ENCODE measurements at regions not wholly inside any gene's neighbourhood (a gene's known extent, or its start where the extent isn't known, plus 50 kb on each side); places are given as distances from the start of the nearest gene placed in this dataset.
"Not testable (repeated sequence)": the region's sequence is repeated elsewhere in the genome, so short reads cannot be mapped to it uniquely, and the experiment has no call there.

DNA sequence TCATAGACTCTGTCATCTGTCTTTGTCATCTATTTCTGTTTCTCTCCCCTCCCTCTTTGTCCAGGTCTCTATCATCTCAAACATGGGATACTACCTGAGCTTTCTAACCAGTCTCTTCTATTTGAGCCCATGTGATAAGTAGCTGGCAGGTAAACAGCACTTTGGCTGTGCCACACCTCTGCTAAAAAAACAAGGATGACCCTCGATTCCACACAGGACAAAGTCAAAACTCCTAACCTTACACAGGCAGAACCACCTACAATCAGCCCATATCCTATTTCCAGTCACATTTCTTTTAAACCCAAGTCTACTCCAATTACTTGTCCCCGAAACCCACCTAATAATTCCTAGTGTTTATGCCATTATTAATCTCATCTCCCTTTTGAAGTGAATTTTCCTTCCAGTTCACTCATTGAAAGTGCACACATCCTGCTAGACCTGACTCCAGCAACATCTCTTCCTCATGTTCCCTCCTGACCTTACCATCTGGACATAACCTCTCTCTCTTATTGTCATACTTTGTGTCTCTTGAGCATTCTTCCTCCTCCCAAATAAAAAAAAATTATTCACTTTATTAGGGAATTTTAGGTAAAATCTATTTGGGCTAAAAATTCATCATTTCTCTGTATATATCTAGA lies 256.1 kb upstream of the ONECUT1 start:
- peaks cover 0 to 25% (median 9%) of the 10 kb centered on the region in 5 donors for H3K27me3 Mint-ChIP-seq
- no peak overlapping the region for H3K27ac Mint-ChIP-seq
- DNase-seq, result no peak
- H3K36me3 Mint-ChIP-seq, result peaks cover 0 to 8% (median 0%) of the 10 kb centered on the region in 3 donors
- no peak overlapping the region for H3K4me3 Mint-ChIP-seq
- POLR2A ChIA-PET, result no interaction called here
- no peaks in the 10 kb centered on the region for H3K4me1 Mint-ChIP-seq
- H3K9me3 Mint-ChIP-seq, result peaks cover 7 to 36% (median 20%) of the 10 kb centered on the region in 9 donors
- no peak for ATAC-seq

DNA sequence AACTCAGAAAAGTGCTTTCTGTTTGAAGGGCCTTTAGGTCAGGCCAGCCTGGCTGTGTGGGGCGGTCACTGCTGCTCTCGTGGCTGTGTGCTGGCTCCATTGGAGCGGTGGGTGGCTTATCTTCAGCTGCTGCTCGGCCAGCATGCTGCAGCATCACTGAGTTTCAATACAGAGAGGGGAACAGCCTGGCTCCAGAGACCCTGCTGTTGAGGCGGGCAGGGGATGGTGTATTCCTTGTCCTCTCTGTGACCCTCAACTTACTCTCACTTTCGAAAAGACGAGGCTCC lies 248.5 kb upstream of the ONECUT1 start:
- Mint-ChIP-seq H3K36me3 (no peaks in the 10 kb centered on the region), H3K27ac (no peak overlapping the region), H3K4me1 (no peaks in the 10 kb centered on the region), H3K4me3 (no peak overlapping the region), H3K9me3 (peaks cover 0 to 10% (median 7%) of the 10 kb centered on the region in 9 donors), H3K27me3 (peaks cover 7 to 23% (median 12%) of the 10 kb centered on the region in 5 donors)
- ATAC-seq (no peak), DNase-seq (no peak)
- POLR2A ChIA-PET, result no interaction called here

DNA sequence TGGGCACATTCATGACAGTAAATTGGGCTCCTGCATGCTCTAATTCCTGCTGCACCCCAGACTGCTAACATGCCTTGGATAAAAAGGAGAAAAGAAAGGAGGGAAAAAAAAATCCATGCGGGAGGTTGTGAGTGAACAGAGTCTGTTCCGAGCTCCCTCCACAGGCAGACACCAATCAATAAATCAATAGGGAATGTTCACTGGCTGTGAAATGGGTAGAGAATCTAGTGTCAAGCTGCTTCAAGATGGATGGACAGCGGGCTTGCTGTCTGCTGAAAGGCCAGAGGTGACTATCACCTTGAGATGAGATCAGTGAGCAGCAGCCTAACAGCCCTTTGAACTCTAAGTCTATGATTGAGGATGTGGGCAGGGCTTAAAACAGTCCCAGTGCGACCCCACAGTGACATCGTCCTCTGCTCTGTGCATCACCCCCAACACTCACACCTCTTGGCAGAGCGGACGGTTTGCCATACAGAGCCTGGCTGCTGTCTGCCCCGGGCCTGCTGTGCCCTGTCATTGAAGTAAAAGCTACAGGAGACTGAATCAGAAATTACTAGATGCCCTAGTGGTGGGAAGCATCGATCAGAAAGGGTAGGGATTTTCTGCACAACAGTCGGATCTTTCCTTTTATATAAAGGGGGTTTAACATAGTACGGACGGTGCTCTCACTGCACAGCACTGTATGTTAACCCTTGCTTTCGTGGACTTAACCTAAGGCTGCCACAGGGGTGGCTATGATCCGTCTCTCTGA lies 247.9 kb upstream of the ONECUT1 start:
- peaks cover 7 to 27% (median 12%) of the 10 kb centered on the region in 5 donors for H3K27me3 Mint-ChIP-seq
- POLR2A ChIA-PET, result no interaction called here
- H3K27ac Mint-ChIP-seq, result no peak overlapping the region

DNA sequence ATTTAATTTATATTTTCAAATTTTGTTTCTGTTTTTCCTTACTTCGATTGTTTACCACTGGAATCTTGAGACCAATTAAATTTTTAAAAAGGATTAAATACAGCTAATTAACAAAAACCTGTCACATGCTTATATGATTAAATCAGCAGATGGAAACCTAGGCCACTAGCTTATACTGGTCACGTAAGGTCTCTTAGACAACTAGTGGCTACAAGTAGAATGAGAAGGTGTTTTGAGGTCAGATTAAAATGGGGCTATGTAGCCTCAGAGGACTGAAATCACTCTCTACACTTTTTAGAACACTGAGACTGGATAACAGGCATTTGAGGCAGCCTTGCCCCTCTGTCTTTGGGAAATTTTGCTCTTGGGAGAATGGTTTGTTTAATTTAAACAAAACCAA lies 246.5 kb upstream of the ONECUT1 start:
- Mint-ChIP-seq H3K4me3 (no peak overlapping the region), H3K9me3 (peaks cover 0 to 9% (median 0%) of the 10 kb centered on the region in 9 donors), H3K4me1 (no peaks in the 10 kb centered on the region), H3K36me3 (no peaks in the 10 kb centered on the region), H3K27me3 (peaks cover 7 to 37% (median 18%) of the 10 kb centered on the region in 5 donors), H3K27ac (no peak overlapping the region)
- DNase-seq (no peak), ATAC-seq (no peak)
- POLR2A ChIA-PET, result no interaction called here

More for the DNA sequence above, 247.9 kb upstream of the ONECUT1 start:
- DNase-seq (no peak), ATAC-seq (no peak)
- no peaks in the 10 kb centered on the region for H3K36me3 Mint-ChIP-seq
- H3K4me1 Mint-ChIP-seq, result no peaks in the 10 kb centered on the region
- peaks cover 0 to 8% (median 4%) of the 10 kb centered on the region in 9 donors for H3K9me3 Mint-ChIP-seq
- H3K4me3 Mint-ChIP-seq, result no peak overlapping the region

DNA sequence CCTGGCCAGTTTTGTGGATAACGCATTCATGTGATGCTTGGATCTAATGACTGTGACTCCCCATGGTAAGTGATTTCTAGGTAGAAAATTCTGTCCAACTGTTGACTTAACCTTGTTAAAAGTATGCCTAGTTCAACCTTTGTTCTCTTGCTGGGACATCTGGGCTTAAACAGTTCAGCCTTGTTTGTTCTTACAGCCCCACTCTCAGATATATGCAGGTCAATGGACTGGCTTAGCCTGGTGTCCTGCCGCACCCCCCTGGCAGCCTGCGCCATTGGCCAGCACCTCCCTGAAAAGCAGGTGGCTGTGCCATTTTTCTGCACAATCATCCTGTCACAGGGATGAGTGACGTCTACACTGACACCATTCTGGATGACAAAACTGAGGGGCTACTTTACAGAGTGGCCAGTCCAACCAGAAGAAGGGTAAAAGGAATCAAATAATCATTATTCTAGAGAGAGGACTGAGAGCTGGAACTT lies 244.7 kb upstream of the ONECUT1 start:
- ATAC-seq (no peak), DNase-seq (no peak)
- peaks cover 7 to 44% (median 19%) of the 10 kb centered on the region in 5 donors for H3K27me3 Mint-ChIP-seq
- H3K4me3 Mint-ChIP-seq, result no peak overlapping the region
- POLR2A ChIA-PET, result no interaction called here
- no peak overlapping the region for H3K27ac Mint-ChIP-seq
- H3K9me3 Mint-ChIP-seq, result peaks cover 0 to 9% (median 0%) of the 10 kb centered on the region in 9 donors
- no peaks in the 10 kb centered on the region for H3K4me1 Mint-ChIP-seq
- no peaks in the 10 kb centered on the region for H3K36me3 Mint-ChIP-seq

DNA sequence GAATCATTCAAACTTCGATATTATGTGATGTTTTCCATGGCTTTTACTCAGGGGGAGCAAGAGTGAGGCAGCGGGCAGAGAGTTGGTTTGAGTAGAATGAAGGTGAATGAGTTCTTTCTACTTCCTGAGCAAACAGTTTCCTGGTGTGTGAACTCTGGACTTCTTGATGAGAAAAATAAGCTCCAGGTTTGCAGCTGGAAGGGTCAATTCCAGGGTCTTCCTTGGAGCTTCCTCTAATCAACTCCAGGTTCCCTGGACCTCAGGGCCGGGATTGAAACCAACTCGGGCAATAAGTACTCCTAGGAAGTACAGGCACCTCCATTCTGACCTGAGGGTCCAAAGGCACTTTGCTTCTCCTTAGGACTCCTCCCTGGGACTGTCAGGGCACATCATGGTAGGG lies 243.6 kb upstream of the ONECUT1 start:
- DNase-seq, result no peak
- peaks cover 0 to 9% (median 2%) of the 10 kb centered on the region in 9 donors for H3K9me3 Mint-ChIP-seq
- no peak for ATAC-seq
- H3K4me1 Mint-ChIP-seq, result no peaks in the 10 kb centered on the region
- no peaks in the 10 kb centered on the region for H3K36me3 Mint-ChIP-seq
- no peak overlapping the region for H3K27ac Mint-ChIP-seq
- POLR2A ChIA-PET, result no interaction called here
- peaks cover 7 to 49% (median 15%) of the 10 kb centered on the region in 5 donors for H3K27me3 Mint-ChIP-seq
- no peak overlapping the region for H3K4me3 Mint-ChIP-seq

DNA sequence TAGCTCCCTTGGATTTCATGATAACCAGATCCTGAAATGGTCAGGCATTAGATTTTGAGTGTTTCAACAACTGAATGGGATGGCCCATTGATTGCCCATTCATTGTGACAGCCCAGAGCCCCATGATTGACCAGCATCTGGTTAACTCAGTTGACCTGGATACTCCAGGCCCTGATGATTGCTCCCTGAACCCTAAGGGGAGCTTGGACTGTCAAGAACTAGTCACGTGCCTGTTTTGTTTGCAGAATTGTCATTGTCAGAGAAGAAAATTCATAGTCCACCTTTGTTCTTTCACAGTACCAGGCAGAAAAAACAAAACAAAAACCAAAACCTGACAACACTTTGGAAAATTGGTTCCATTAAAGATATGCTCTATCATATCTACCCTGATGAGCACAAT lies 241.3 kb upstream of the ONECUT1 start:
- peaks cover 0 to 5% (median 0%) of the 10 kb centered on the region in 3 donors for H3K36me3 Mint-ChIP-seq
- H3K9me3 Mint-ChIP-seq, result peaks cover 0 to 15% (median 5%) of the 10 kb centered on the region in 9 donors
- H3K27ac Mint-ChIP-seq, result no peak overlapping the region
- peaks cover 0 to 35% (median 9%) of the 10 kb centered on the region in 5 donors for H3K27me3 Mint-ChIP-seq
- ATAC-seq, result no peak
- DNase-seq, result no peak
- no peak overlapping the region for H3K4me3 Mint-ChIP-seq
- H3K4me1 Mint-ChIP-seq, result no peaks in the 10 kb centered on the region
- POLR2A ChIA-PET, result no interaction called here

DNA sequence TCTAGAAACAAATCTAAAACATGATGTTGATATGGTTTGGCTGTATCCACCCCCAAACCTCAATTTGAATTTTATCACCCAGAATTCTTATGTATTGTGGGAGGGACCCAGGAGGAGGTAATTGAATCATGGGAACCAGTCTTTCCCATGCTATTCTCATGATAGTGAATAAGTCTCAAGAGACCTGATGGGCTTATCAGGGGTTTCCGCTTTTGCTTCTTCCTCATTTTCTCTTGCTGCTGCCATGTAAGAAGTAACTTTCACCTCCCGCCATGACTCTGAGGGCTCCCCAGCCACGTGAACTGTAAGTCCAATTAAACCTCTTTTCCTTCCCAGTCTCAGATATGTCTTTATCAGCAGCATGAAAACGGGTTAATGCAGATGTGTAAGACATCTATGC lies 232.7 kb upstream of the ONECUT1 start:
- Mint-ChIP-seq H3K4me3 (no peak overlapping the region), H3K4me1 (no peaks in the 10 kb centered on the region), H3K27ac (no peak overlapping the region), H3K9me3 (peaks cover 0 to 31% (median 10%) of the 10 kb centered on the region in 9 donors), H3K36me3 (peaks cover 0 to 11% (median 0%) of the 10 kb centered on the region in 3 donors), H3K27me3 (peaks cover 4 to 34% (median 10%) of the 10 kb centered on the region in 5 donors)
- DNase-seq, result no peak
- POLR2A ChIA-PET, result no interaction called here
- ATAC-seq, result no peak

DNA sequence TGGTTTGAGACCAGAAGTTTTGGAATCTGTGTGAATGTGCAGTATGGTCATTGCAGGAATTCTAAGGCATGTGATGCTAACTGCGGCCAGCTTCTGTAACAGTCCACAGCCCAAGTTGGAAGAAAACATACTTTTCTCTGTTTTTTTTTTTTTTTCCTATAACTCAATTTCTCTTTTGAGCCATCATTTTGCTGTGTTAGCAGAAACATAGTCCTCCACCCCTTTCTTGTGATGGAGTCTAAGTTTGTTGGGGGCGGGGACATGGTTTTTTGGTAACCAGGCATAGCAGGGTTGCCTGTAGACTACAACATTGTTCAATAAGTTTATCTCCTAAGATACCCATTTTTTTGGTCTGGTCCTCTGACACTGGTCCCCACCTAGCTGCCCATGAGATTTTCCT lies 223.2 kb upstream of the ONECUT1 start:
- POLR2A ChIA-PET, result no interaction called here
- no peak for ATAC-seq
- Mint-ChIP-seq H3K27ac (no peak overlapping the region), H3K4me3 (no peak overlapping the region), H3K4me1 (no peaks in the 10 kb centered on the region), H3K36me3 (no peaks in the 10 kb centered on the region), H3K27me3 (peaks cover 0 to 14% (median 1%) of the 10 kb centered on the region in 5 donors), H3K9me3 (peaks cover 0 to 6% (median 0%) of the 10 kb centered on the region in 9 donors)
- no peak for DNase-seq

DNA sequence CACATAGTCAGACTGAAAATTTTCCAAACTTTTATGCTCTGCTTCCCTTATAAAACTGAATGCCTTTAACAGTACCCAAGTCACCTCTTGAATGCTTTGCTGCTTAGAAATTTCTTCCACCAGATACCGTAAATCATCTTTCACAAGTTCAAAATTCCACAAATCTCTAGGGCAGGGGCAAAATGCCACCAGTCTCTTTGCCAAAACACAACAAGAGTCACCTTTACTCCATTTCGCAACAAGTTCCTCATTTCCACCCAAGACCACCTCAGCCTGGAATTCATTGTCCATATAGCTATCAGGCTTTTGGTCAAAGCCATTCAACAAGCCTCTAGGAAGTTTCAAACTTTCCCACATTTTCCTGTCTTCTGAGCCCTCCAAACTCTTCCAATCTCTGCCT lies 221.6 kb upstream of the ONECUT1 start:
- H3K27ac Mint-ChIP-seq, ATAC-seq, POLR2A ChIA-PET, DNase-seq, H3K9me3 Mint-ChIP-seq, H3K4me3 Mint-ChIP-seq, H3K27me3 Mint-ChIP-seq, H3K4me1 Mint-ChIP-seq, H3K36me3 Mint-ChIP-seq: not testable (repeated sequence)

DNA sequence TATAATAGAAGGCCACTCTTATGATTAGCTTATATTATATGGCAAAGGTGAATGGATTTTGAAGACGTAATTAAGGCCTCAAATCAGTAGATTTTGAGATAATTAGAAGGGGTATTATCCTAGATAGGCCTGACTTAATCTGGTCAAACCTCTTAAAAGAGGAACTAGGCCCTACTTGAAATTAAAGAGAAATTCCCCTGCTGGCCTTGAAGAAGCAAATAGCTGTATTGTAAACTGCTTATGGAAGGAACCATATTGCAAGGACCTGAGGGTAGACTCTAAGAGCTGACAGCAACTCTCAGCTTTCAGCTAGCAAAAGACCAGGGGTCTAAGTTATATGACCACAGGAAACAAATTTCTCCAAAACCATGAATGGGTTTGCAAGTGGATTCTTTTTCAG lies 219.0 kb upstream of the ONECUT1 start:
- Mint-ChIP-seq H3K9me3 (peaks cover 0 to 3% (median 0%) of the 10 kb centered on the region in 9 donors), H3K4me1 (no peaks in the 10 kb centered on the region), H3K27ac (no peak overlapping the region), H3K27me3 (peaks cover 8 to 20% (median 14%) of the 10 kb centered on the region in 5 donors), H3K36me3 (no peaks in the 10 kb centered on the region), H3K4me3 (no peak overlapping the region)
- DNase-seq, result no peak
- ATAC-seq, result no peak
- POLR2A ChIA-PET, result no interaction called here

DNA sequence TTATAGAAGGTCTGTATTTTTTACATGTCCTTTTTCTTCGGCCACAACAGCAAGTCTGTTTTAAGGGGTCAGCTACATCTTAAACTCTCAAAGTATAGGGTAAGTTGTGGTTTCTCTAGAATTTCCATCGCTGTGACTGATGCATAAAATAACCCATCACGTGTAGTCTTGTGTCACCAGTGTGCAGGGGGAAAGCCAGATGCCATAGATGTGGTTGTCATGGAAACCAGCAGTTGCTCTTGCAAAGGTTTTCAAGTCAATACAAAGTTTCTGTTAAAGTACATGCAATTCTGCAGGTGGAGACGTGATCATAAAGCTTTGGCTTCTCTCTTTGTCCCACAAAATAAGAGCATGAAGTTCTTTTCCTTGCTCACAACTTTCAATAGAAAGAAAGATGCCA lies 210.3 kb upstream of the ONECUT1 start:
- Mint-ChIP-seq H3K9me3 (peaks cover 0 to 12% (median 5%) of the 10 kb centered on the region in 9 donors), H3K27me3 (peaks cover 4 to 41% (median 22%) of the 10 kb centered on the region in 5 donors), H3K4me3 (no peak overlapping the region), H3K27ac (no peak overlapping the region), H3K36me3 (no peaks in the 10 kb centered on the region), H3K4me1 (no peaks in the 10 kb centered on the region)
- DNase-seq (no peak), ATAC-seq (no peak)
- POLR2A ChIA-PET, result no interaction called here

DNA sequence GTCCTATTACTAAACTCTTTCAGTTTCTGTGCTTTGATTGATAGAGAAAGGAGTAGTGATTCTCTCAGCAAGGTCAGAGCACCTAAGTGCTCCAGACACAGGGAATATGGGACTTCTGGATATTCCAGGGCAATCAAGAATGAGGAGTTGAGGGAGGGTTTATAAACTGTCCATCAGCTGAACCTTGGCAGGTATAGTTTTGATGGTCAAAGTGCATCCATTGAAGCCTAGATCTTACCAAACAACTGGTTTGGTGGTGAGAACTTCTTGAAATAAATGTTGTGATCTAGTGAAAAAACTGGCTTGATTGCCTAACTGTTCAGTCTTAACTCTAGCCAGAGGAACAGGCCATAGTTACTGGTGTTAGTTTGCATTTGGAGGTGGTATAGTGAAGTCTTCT lies 207.0 kb upstream of the ONECUT1 start:
- no peak for ATAC-seq
- no peaks in the 10 kb centered on the region for H3K4me1 Mint-ChIP-seq
- POLR2A ChIA-PET, result no interaction called here
- no peak overlapping the region for H3K27ac Mint-ChIP-seq
- peaks cover 10 to 34% (median 12%) of the 10 kb centered on the region in 5 donors for H3K27me3 Mint-ChIP-seq
- DNase-seq, result no peak
- H3K36me3 Mint-ChIP-seq, result peaks cover 0 to 20% (median 0%) of the 10 kb centered on the region in 3 donors
- H3K4me3 Mint-ChIP-seq, result no peak overlapping the region
- H3K9me3 Mint-ChIP-seq, result peaks cover 12 to 38% (median 29%) of the 10 kb centered on the region in 9 donors
